GM21526 (cell line): ENCODE measurements at regions not wholly inside any gene's neighbourhood (a gene's known extent, or its start where the extent isn't known, plus 50 kb on each side); places are given as distances from the start of the nearest gene placed in this dataset.
"Not testable (repeated sequence)": the region's sequence is repeated elsewhere in the genome, so short reads cannot be mapped to it uniquely, and the experiment has no call there.

Experiments
- ATAC-seq: cut with Tn5 transposase; IDR thresholded peaks from one replicate; pipeline ENCODE4 v1.9.1; 2021; ENCODE audit warnings: moderate library complexity; ENCODE audit not compliant: unreplicated experiment, low FRiP score

- ATAC-seq, result no peak
Measured at GRCh38 chr7:13724977-13725566, 264.4 kb downstream of the ETV1 start.

GRCh38 chr7:13725591-13725990 lies 263.9 kb downstream of the ETV1 start:
- ATAC-seq, result no peak

- ATAC-seq, result no peak
Measured at GRCh38 chr7:13727279-13727678, 262.2 kb downstream of the ETV1 start.

- no peak for ATAC-seq
Measured at GRCh38 chr7:13727751-13728150, 261.7 kb downstream of the ETV1 start.

- not testable (repeated sequence) for ATAC-seq
Measured at GRCh38 chr7:13728430-13728829, 261.0 kb downstream of the ETV1 start.

DNA sequence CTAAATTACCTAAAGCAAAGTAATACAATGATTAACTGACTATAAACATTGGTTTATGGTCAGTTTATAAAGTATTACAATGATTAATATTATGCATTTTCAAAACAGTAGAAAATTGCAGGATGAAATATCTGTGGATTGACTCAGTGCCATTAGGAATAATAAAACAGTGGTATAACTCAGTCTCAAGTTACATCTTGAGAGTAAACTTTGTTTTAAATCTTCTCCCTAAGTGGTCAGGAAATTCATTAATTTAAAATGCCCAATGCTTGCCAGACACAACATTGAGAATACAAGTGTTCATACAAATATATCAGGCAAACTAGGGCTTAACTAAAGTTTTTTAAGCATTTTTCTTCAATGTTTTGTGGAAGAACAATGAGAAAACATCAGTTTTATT lies 257.8 kb downstream of the ETV1 start:
- ATAC-seq, result no peak

- no peak for ATAC-seq
Measured at GRCh38 chr7:13737563-13737962, 251.9 kb downstream of the ETV1 start.

GRCh38 chr7:13742126-13742525 lies 247.3 kb downstream of the ETV1 start:
- no peak for ATAC-seq

DNA sequence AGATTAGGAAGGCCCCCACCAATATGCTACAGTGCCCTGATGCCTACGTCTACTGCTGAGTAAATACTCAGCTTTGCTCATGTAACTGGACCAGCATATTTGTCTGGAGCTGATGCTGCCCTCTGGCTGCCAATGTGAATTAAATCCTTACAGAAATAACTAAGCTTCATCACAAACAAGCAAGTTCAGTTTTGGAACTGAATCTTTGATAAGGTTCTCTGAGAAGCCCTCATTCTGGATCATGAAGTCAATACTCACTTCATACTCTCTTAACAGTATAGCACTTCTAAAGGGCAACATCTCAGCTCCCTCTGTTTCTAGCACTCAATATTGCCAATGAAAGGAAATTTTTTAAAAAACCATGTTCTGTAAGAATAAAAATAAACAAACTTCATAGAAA lies 246.7 kb downstream of the ETV1 start:
- ATAC-seq, result no peak

GRCh38 chr7:13743226-13743625 lies 246.2 kb downstream of the ETV1 start:
- no peak for ATAC-seq

- no peak for ATAC-seq
Measured at GRCh38 chr7:13745530-13745929, 243.9 kb downstream of the ETV1 start.

DNA sequence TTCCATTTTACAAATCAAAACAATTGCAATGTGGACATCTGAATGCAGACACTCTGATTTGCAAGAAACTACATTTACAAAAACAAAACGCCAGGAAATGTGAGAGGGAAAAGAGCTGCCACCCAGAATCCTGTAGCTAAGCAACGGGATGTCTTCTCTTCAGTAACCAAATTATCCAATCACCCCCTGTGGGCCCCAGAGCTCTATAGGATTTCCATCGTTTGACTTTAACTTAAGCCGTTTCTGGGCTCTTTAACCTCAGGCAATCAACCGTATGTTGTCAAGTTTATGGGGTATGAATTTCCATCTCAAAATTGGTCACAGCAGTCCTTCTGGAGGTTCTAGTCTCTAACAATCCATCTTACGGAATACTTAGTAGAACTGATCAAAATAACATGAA lies 240.5 kb downstream of the ETV1 start:
- ATAC-seq, result no peak

GRCh38 chr7:13749636-13750035 lies 239.8 kb downstream of the ETV1 start:
- no peak for ATAC-seq

DNA sequence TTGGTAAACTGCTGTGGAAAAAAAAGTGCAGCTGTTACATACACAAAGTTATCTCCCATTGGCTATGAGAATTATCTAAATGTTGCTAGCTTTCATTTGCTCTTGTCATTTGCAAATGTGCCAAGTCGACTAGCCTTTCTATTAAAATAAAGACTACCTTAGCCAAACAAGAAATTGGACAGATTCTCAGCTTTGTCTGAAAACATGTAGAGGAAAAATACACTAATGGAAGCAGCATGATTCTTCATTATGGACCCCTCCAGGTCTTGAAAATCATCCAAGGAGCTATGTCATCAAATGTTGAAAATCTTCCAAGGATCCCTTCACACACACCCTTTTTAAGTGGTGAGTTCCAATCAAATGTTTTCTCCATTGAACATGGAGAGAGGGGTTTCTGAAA lies 237.7 kb downstream of the ETV1 start:
- ATAC-seq, result no peak

DNA sequence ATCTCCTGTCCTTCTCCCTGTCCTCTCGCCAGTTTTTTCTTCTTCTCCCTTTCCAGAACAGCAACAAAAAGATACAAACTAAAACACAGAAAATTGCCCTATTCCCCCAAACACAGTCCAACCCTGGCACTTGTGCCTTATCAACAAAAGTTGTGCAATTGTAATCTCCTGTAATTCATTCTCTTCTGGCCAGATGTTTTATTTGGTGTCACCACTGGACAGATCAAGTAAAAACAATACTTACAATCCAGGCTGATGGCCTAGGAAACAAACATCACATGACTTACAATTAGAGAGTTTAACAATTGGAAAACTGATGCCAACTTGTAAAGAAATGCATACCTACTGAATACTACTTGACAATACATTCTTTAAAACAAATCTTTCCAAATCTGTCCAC lies 231.6 kb downstream of the ETV1 start:
- no peak for ATAC-seq

- ATAC-seq, result not testable (repeated sequence)
Measured at GRCh38 chr7:13765853-13766252, 223.6 kb downstream of the ETV1 start.

GRCh38 chr7:13770305-13770704 lies 219.2 kb downstream of the ETV1 start:
- ATAC-seq, result no peak

- no peak for ATAC-seq
Measured at GRCh38 chr7:13774976-13775375, 214.5 kb downstream of the ETV1 start.

GRCh38 chr7:13777242-13777641 lies 212.2 kb downstream of the ETV1 start:
- no peak for ATAC-seq

GRCh38 chr7:13778967-13779366 lies 210.5 kb downstream of the ETV1 start:
- no peak for ATAC-seq

DNA sequence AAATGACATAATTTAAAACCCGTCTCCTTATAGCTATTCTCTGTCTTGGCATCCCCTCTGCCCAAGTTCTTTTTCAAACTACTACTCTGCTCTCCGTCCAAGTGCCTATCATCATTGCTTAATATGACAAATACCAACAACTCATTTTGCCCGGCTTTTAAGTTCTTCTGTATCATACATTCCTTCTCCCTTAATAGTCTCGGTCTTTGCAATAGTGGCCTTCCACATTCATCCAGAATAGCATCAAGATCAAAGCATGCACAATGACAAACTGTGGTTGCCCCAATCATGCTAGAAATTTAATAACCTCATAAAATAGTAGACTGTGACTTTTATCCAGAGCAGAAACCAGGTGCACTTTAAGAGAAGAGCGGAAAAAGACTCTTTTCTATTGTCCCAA lies 198.9 kb downstream of the ETV1 start:
- ATAC-seq, result no peak

DNA sequence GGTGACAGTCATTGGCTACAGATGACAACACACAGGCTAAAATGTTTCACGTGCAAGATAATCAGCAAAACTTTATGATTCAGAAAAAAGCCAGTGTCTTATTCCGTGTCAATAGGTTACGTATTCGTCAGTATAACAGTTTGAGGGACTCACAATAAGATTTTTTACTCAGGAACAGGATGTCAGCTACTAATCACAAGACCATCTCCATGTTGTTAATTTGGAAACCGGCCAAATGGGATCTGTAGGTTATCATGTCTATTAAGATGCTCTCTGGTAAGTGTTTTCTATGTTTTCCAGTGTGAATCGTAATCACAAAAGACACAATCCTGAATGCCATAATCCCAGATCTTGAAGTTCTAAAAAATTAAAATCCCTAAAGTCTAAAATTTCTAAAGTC lies 197.3 kb downstream of the ETV1 start:
- no peak for ATAC-seq

DNA sequence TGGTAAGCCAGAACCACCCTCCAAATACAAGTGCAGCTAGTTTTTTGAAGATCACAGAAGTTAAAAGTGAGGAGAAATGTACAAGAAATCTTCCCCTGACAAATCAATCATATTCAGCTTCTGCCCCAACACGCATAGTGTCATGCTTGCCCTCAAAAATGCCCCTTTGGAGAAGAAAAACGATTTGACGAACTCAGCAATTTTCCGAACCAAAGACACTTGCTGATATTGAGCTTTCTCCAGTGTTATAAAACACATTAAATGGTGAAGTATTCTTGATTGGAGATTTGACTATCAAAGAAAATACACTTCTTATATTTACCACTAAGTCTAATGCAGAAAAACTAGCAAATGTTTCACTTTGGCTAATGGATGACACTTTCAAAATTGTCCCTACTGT lies 195.5 kb downstream of the ETV1 start:
- ATAC-seq, result no peak
